MG63 (cell line): ENCODE measurements at regions not wholly inside any gene's neighbourhood (a gene's known extent, or its start where the extent isn't known, plus 50 kb on each side); places are given as distances from the start of the nearest gene placed in this dataset.

Source experiments
- DNase-seq: peaks from one replicate; pipeline ENCODE4 v3.0.0-alpha.2; 2020
- H3K27me3 ChIP-seq: fragments of 250-450 bp; sonication (Bioruptor Pico); 2 replicates; pipeline ENCODE4 v1.5.1; 2020; ENCODE audit warnings: mild to moderate bottlenecking, moderate library complexity
- H3K36me3 ChIP-seq: fragments of 250-450 bp; sonication (Bioruptor Pico); 2 replicates; pipeline ENCODE4 v1.5.1; 2020; ENCODE audit warnings: mild to moderate bottlenecking, moderate library complexity
- H3K4me3 ChIP-seq: fragments of 250-450 bp; sonication (Bioruptor Pico); 2 replicates; pipeline ENCODE4 v1.5.1; 2020; ENCODE audit warnings: mild to moderate bottlenecking, moderate library complexity
- H3K9me3 ChIP-seq: fragments of 250-450 bp; sonication (Bioruptor Pico); 2 replicates; pipeline ENCODE4 v1.5.1; 2020; ENCODE audit warnings: mild to moderate bottlenecking, moderate library complexity

- Histone ChIP-seq H3K9me3 (no peaks in the 10 kb centered on the region), H3K27me3 (no peaks in the 10 kb centered on the region), H3K36me3 (no peaks in the 10 kb centered on the region), H3K4me3 (no peak overlapping the region)
- DNase-seq: no peak
Measured at GRCh38 chr1:75668813-75669212, 55.7 kb upstream of the ACADM start.

DNA sequence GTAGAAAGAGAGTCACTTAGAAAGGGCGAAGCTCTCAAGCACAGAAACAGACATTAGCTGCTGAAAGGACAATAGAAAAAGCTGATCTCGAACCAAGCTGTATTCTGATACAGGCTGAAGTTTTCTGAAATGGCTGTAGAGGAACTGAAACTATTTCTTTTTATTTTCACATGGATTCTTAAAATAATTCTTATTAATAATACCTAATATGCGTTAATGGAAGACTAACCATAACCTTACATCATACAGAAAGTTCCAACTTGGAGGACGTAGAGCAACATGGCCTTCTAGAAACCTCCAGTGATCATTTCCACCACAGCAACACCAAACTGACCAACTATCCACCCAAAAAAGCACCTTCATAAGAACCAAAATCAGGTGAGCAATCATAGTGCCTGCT lies 52.8 kb upstream of the ACADM start:
- no peak for DNase-seq
- Histone ChIP-seq H3K36me3 (no peaks in the 10 kb centered on the region), H3K27me3 (no peaks in the 10 kb centered on the region), H3K4me3 (no peak overlapping the region), H3K9me3 (no peaks in the 10 kb centered on the region)

DNA sequence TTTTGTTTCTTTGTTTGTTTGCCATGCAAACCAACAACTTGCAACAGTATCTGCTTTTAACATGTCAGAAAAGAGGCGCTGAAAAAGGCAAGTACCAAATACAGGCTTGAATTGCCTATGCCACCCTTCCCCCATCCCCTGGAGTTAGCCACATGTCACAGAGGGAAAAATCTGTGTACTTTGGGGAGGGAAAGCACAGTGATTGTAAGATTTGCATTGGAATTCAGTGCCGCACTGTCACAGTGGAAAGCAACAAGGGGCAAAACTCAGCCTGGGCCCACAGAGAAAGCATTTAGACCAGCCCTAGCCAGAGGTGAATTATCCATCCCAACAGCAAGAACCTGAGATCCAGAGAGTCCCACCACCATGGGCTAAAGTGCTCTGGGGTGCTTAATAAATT lies 52.4 kb upstream of the ACADM start:
- Histone ChIP-seq H3K27me3 (no peaks in the 10 kb centered on the region), H3K4me3 (no peak overlapping the region), H3K36me3 (no peaks in the 10 kb centered on the region), H3K9me3 (no peaks in the 10 kb centered on the region)
- DNase-seq: no peak

DNA sequence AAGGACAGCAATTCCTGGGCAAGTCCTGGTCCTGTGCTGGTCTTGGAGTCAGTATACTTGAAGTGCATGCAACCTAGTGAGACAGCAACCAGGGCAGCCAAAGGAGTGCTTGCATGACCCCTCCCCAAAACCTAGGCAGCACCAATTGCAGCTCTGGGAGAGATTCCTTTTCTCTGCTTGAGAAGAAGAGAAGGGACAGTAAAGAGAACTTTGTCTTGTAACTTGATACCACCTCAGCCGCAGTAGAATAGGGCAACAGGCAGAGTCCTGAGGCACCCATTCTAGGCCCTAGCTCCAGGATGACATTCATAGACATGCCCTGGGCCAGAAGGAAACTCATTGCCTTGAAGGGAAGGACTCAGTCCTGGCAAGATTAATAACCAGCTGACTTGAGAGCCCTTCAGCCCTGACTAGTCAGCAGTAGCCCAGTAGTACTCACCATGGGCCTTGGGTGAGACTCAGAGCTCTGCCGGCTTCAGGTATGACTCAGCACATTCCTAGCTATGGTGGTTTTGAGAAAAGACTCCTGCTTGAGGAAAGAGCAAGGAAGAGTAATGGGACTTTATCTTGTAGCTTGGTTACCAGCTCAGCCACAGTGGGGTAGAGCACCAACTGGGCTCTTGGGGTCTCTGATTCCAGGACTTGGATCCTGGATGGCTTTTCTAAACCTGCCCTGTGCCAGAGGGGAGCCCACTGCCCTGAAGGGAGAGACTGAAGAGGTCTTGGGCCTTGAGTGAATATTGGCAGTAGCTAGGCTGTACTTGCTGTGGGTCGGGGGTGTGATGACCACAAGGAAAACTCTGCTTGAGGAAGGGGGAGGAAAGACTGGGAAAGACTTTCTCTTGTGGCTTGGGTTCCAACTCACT lies 51.7 kb upstream of the ACADM start:
- H3K36me3 ChIP-seq: no peaks in the 10 kb centered on the region
- no peak overlapping the region for H3K4me3 ChIP-seq
- H3K27me3 ChIP-seq: no peaks in the 10 kb centered on the region
- no peaks in the 10 kb centered on the region for H3K9me3 ChIP-seq
- peak; percentile 82 for DNase-seq

DNA sequence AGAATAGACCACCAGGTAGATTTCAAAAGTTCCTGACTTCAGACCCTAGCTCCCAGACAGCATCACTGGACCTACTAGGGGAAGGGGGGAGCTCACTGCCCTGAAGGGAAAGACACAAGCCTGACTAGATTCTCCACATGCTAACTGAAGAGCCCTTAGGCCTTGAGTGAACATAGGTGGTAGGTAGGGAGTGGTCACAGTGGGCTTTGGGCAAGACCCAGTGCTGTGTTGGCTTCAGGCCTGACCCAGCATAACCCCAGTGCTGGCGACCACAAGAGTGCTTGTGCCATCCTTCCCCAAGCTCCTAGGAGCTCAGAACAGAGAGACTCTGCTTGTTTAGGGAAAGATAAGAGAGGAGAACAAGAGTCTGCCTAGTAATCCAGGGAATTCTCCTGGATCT lies 51.1 kb upstream of the ACADM start:
- no peak for DNase-seq
- Histone ChIP-seq H3K4me3 (no peak overlapping the region), H3K36me3 (no peaks in the 10 kb centered on the region), H3K27me3 (no peaks in the 10 kb centered on the region), H3K9me3 (no peaks in the 10 kb centered on the region)

GRCh38 chr1:75673885-75674284 lies 50.6 kb upstream of the ACADM start:
- H3K36me3 ChIP-seq: no peaks in the 10 kb centered on the region
- DNase-seq: no peak
- no peak overlapping the region for H3K4me3 ChIP-seq
- no peaks in the 10 kb centered on the region for H3K27me3 ChIP-seq
- H3K9me3 ChIP-seq: no peaks in the 10 kb centered on the region
